ENCODE measurements at regions not wholly inside any gene's neighbourhood (a gene's known extent, or its start where the extent isn't known, plus 50 kb on each side); places are given as distances from the start of the nearest gene placed in this dataset.

GRCh38 chr2:133657591-133657990, 89.3 kb upstream of the NCKAP5 start:
- no peak for TF ChIP-seq CTCF (IDR thresholded peaks at IDR 0.05)
- H3K27ac ChIP-seq = no peak overlapping the region
- intact Hi-C loops (cut with DNase I) = no loop called here
- DNase-seq (ENCODE audit: low spot score in 2 of 2) = no peak
- H3K36me3 ChIP-seq = no peaks in the 10 kb centered on the region
- H3K4me1 ChIP-seq = peaks cover 0 to under 1% of the 10 kb centered on the region in 2 donors
- H3K27me3 ChIP-seq = no peaks in the 10 kb centered on the region
- H3K4me3 ChIP-seq = no peak overlapping the region
- no peaks in the 10 kb centered on the region for H3K9me3 ChIP-seq

- no peaks in the 10 kb centered on the region for H3K9me3 ChIP-seq
- H3K27ac ChIP-seq = no peak overlapping the region
- intact Hi-C loops (cut with DNase I) = no loop called here
Measured at GRCh38 chr2:133658020-133658903, 90.0 kb upstream of the NCKAP5 start.

GRCh38 chr2:133660510-133660909, 92.2 kb upstream of the NCKAP5 start:
- Histone ChIP-seq H3K36me3 (no peaks in the 10 kb centered on the region), H3K27ac (no peak overlapping the region), H3K27me3 (no peaks in the 10 kb centered on the region), H3K4me3 (no peak overlapping the region), H3K9me3 (no peaks in the 10 kb centered on the region), H3K4me1 (no peaks in the 10 kb centered on the region)
- DNase-seq (ENCODE audit: low spot score in 2 of 2) = no peak
- intact Hi-C loops (cut with DNase I) = no loop called here
- no peak for TF ChIP-seq CTCF (IDR thresholded peaks at IDR 0.05)

More at GRCh38 chr2:133658020-133658903, 90.0 kb upstream of the NCKAP5 start:
- no peak for DNase-seq (ENCODE audit: low spot score in 2 of 2)
- Histone ChIP-seq H3K36me3 (no peaks in the 10 kb centered on the region), H3K27me3 (no peaks in the 10 kb centered on the region), H3K4me3 (no peak overlapping the region), H3K4me1 (no peaks in the 10 kb centered on the region)
- TF ChIP-seq CTCF (IDR thresholded peaks at IDR 0.05) = no peak

- Histone ChIP-seq H3K9me3 (no peaks in the 10 kb centered on the region), H3K36me3 (no peaks in the 10 kb centered on the region), H3K4me3 (no peak overlapping the region), H3K27ac (no peak overlapping the region), H3K4me1 (no peaks in the 10 kb centered on the region), H3K27me3 (no peaks in the 10 kb centered on the region)
- TF ChIP-seq CTCF (IDR thresholded peaks at IDR 0.05) = no peak
- DNase-seq (ENCODE audit: low spot score in 2 of 2) = no peak
- intact Hi-C loops (cut with DNase I) = no loop called here
Measured at GRCh38 chr2:133661392-133661791, 93.1 kb upstream of the NCKAP5 start.

- intact Hi-C loops (cut with DNase I) = no loop called here
- H3K4me3 ChIP-seq = no peak overlapping the region
- no peak overlapping the region for H3K27ac ChIP-seq
- no peaks in the 10 kb centered on the region for H3K27me3 ChIP-seq
- H3K36me3 ChIP-seq = no peaks in the 10 kb centered on the region
- peaks cover 3 to 8% of the 10 kb centered on the region in 2 donors for H3K9me3 ChIP-seq
- TF ChIP-seq CTCF (IDR thresholded peaks at IDR 0.05) = no peak
- DNase-seq (ENCODE audit: low spot score in 2 of 2) = no peak
- no peaks in the 10 kb centered on the region for H3K4me1 ChIP-seq
Measured at GRCh38 chr2:133666621-133667020, 98.4 kb upstream of the NCKAP5 start.
